HepG2 (cell line): ENCODE measurements at regions not wholly inside any gene's neighbourhood (a gene's known extent, or its start where the extent isn't known, plus 50 kb on each side); places are given as distances from the start of the nearest gene placed in this dataset.

Experiments used
- ATAC-seq: fragments of 200-7000 bp; cut with Tn5 transposase; 3 replicates; pipeline ENCODE4 v1.9.1; 2020; ENCODE audit warnings: mild to moderate bottlenecking, moderate library complexity
- BruUV-seq: library from RNA; stranded (reverse); fragments of 400-500 nt; replicated peaks from 2 replicates; lab custom pipeline; 2021; lab: Mats Ljungman, UMichigan
- CTCF ChIA-PET: fragments of 300-600 bp; formaldehyde crosslinking; extraction: SDS; loops from one replicate; lab custom pipeline; 2021; ENCODE audit warnings: low total read pairs, inconsistent platforms, low intra/inter-chr PET ratio; lab: Yijun Ruan, JAX
- POLR2A ChIA-PET: fragments of 350-600 bp; sonication (Branson Sonifier 250); formaldehyde crosslinking; loops from one replicate; lab custom pipeline; 2020; ENCODE audit warnings: antibody characterized with exemption, inconsistent platforms; lab: Yijun Ruan, JAX
- DNase-seq: peaks from one replicate; pipeline ENCODE4 v3.0.0-alpha.2; 2015; ENCODE audit warnings: low spot score
- FAIRE-seq: peaks from 3 replicates; lab custom pipeline; 2011; peaks lifted over from hg19 to GRCh38; lab: Jason Lieb, UNC
- H2AFZ ChIP-seq: one replicate; pipeline ENCODE4 v1.6.1; 2011; ENCODE audit warnings: low read length, inconsistent platforms
- H3K27ac ChIP-seq: fragments of 300-600 bp; 3 replicates; pipeline ENCODE4 v1.8.0; 2011; ENCODE audit warnings: mixed run types, mild to moderate bottlenecking, mixed read lengths, low read length, inconsistent platforms; ENCODE audit not compliant: insufficient read depth; ENCODE audit errors: extremely low read length
- H3K27me3 ChIP-seq, 2 experiments: fragments of 200-600 bp in 1 of 2; 2 replicates in 1 of 2; 3 replicates in 1 of 2; pipeline versions ENCODE4 v1.6.0 to v1.8.0; 2011; ENCODE audit warnings: low read length in 2 of 2, mild to moderate bottlenecking in 2 of 2, moderate library complexity in 2 of 2, inconsistent platforms in 1 of 2; ENCODE audit not compliant: insufficient read depth in 2 of 2, control insufficient read depth in 1 of 2
- H3K36me3 ChIP-seq, 2 experiments: fragments of 200-600 bp in 1 of 2; replicated peaks in 1 of 2; 2 replicates in 1 of 2; 3 replicates in 1 of 2; pipeline versions ENCODE4 v1.5.1 to v1.8.0; 2011; ENCODE audit warnings: low read length in 2 of 2, inconsistent platforms in 1 of 2; ENCODE audit not compliant: insufficient read depth in 2 of 2, control insufficient read depth in 1 of 2
- H3K4me1 ChIP-seq: 2 replicates; pipeline ENCODE4 v1.5.1; 2012; ENCODE audit warnings: low read length, inconsistent platforms; ENCODE audit not compliant: insufficient read depth
- H3K4me2 ChIP-seq: 2 replicates; pipeline ENCODE4 v1.6.0; 2011; ENCODE audit warnings: low read depth, low read length, inconsistent platforms
- H3K4me3 ChIP-seq, 3 experiments: fragments of 200-600 bp in 1 of 3; sonication (generic), shearing (Covaris generic) in 1 of 3; replicated peaks in 1 of 3; 2 replicates each; pipeline ENCODE4 v1.5.1; 2011 to 2016; ENCODE audit warnings: low read length in 3 of 3, inconsistent platforms in 2 of 3, low read depth in 2 of 3, mild to moderate bottlenecking in 2 of 3, control low read depth in 1 of 3, mixed read lengths in 1 of 3; ENCODE audit not compliant: insufficient read depth in 1 of 3
- H3K79me2 ChIP-seq: one replicate; pipeline ENCODE4 v1.6.1; 2011; ENCODE audit warnings: low read length, inconsistent platforms; ENCODE audit not compliant: insufficient read depth
- H3K9ac ChIP-seq: 2 replicates; pipeline ENCODE4 v1.6.0; 2011; ENCODE audit warnings: mild to moderate bottlenecking, low read depth, low read length, inconsistent platforms; ENCODE audit not compliant: insufficient read depth
- H3K9me3 ChIP-seq: 2 replicates; pipeline ENCODE4 v1.5.1; 2012; ENCODE audit warnings: mild to moderate bottlenecking, low read length
- H4K20me1 ChIP-seq: 2 replicates; pipeline ENCODE4 v1.6.0; 2011; ENCODE audit warnings: inconsistent platforms, mild to moderate bottlenecking, low read length, moderate library complexity; ENCODE audit not compliant: insufficient read depth
- NFIB ChIP-seq: sonication (generic); formaldehyde crosslinking; IDR thresholded peaks from 2 replicates; pipeline ENCODE4 v1.9.0; 2021; ENCODE audit warnings: missing genetic modification reagents, mild to moderate bottlenecking, borderline replicate concordance
- PAWR ChIP-seq: sonication (generic); formaldehyde crosslinking; IDR thresholded peaks from 2 replicates; pipeline ENCODE4 v1.4.0; 2020; ENCODE audit warnings: missing genetic modification reagents, mild to moderate bottlenecking, borderline replicate concordance
- RARA ChIP-seq: IDR thresholded peaks from 2 replicates; pipeline ENCODE4 v1.6.1; 2016; ENCODE audit warnings: missing genetic modification reagents, missing compliant biosample characterization
- TCF7L2 ChIP-seq: IDR thresholded peaks from 2 replicates; pipeline ENCODE4 v1.6.1; 2011; ENCODE audit warnings: mild to moderate bottlenecking, low read depth, low read length, moderate library complexity
- TFAP4 ChIP-seq: sonication (generic); IDR thresholded peaks from 2 replicates; pipeline ENCODE4 v1.6.1; 2016; ENCODE audit warnings: low read depth, borderline replicate concordance
- ZNF33A ChIP-seq: sonication (generic); formaldehyde crosslinking; IDR thresholded peaks from 2 replicates; pipeline ENCODE4 v1.5.1; 2020; ENCODE audit warnings: missing genetic modification reagents, mild to moderate bottlenecking, moderate library complexity, borderline replicate concordance
- ZNF704 ChIP-seq: sonication (generic); formaldehyde crosslinking; IDR thresholded peaks from 2 replicates; pipeline ENCODE4 v1.8.1; 2023; ENCODE audit warnings: mild to moderate bottlenecking, inconsistent platforms, moderate library complexity, missing genetic modification reagents, borderline replicate concordance
- ZNF770 ChIP-seq: sonication (generic); formaldehyde crosslinking; IDR thresholded peaks from 2 replicates; pipeline ENCODE4 v1.5.0; 2020; ENCODE audit warnings: mild to moderate bottlenecking, missing genetic modification reagents
- WGBS: methylation state at CpG from one replicate; pipeline ENCODE4 v1.1.6; 2017; ENCODE audit warnings: low lambda C conversion rate; 5-methylcytosine and 5-hydroxymethylcytosine counted together
- in situ Hi-C: cut with HindIII; loops from 2 replicates; pipeline ENCODE4 v1.10.0; 2017; ENCODE audit warnings: low pct_unique_long_range_greater_than_20kb; ENCODE audit not compliant: extremely low pct_ligation_motif_present
- intact Hi-C: fragments of 100-400 bp; cut with micrococcal nuclease; formaldehyde crosslinking; loops from one replicate; pipeline ENCODE4 v1.10.0; 2022; ENCODE audit not compliant: unreplicated experiment
- TF ChIP-seq, protein P1 (sequence below): sonication (generic); formaldehyde crosslinking; IDR thresholded peaks from 2 replicates; pipeline ENCODE4 v1.4.0; 2020; ENCODE audit warnings: missing genetic modification reagents
- TF ChIP-seq, protein P2 (sequence below): sonication (generic); formaldehyde crosslinking; IDR thresholded peaks from 2 replicates; pipeline ENCODE4 v1.8.0; 2022; ENCODE audit warnings: mild to moderate bottlenecking, missing genetic modification reagents; ENCODE audit not compliant: insufficient replicate concordance

GRCh38 chr3:127363171-127363570 is 75.3 kb upstream of the PRR20G start:
- Histone ChIP-seq H2AFZ (no peak overlapping the region), H3K27me3 (peaks cover 2% of the 10 kb centered on the region in 2 experiments; a peak in 2 of 5 replicates), H3K4me1 (no peaks in the 10 kb centered on the region), H3K79me2 (no peaks in the 10 kb centered on the region), H4K20me1 (no peaks in the 10 kb centered on the region), H3K4me2 (no peak overlapping the region), H3K4me3 (no peak overlapping the region), H3K36me3 (no peaks in the 10 kb centered on the region), H3K9ac (no peak overlapping the region), H3K9me3 (no peaks in the 10 kb centered on the region), H3K27ac (no peak overlapping the region)
- in situ Hi-C loops, result no loop called here
- ATAC-seq (no peak), FAIRE-seq (no peak), DNase-seq (no peak)
- no CpG with 5 or more reads among the region's 13 CpGs for WGBS
- ChIA-PET CTCF (no interaction called here), POLR2A (no interaction called here)
- no TSS peak for BruUV-seq
- intact Hi-C loops, result no loop called here
- TF ChIP-seq, protein P1, sequence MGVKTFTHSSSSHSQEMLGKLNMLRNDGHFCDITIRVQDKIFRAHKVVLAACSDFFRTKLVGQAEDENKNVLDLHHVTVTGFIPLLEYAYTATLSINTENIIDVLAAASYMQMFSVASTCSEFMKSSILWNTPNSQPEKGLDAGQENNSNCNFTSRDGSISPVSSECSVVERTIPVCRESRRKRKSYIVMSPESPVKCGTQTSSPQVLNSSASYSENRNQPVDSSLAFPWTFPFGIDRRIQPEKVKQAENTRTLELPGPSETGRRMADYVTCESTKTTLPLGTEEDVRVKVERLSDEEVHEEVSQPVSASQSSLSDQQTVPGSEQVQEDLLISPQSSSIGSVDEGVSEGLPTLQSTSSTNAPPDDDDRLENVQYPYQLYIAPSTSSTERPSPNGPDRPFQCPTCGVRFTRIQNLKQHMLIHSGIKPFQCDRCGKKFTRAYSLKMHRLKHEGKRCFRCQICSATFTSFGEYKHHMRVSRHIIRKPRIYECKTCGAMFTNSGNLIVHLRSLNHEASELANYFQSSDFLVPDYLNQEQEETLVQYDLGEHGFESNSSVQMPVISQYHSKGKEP (CRISPR knock-in tag), result no peak
- TF ChIP-seq RARA, result no peak
- TF ChIP-seq TCF7L2, result no peak
- TF ChIP-seq ZNF704 (CRISPR knock-in tag), result no peak

GRCh38 chr3:127360647-127361046 is 72.8 kb upstream of the PRR20G start:
- intact Hi-C loops, result no loop called here
- H3K79me2 ChIP-seq, result no peaks in the 10 kb centered on the region
- ChIA-PET CTCF (no interaction called here), POLR2A (no interaction called here)
- no peak overlapping the region for H3K9ac ChIP-seq
- ATAC-seq, result no peak
- no peaks in the 10 kb centered on the region for H3K4me1 ChIP-seq
- H3K9me3 ChIP-seq, result peaks cover 14% of the 10 kb centered on the region
- H3K36me3 ChIP-seq, result no peaks in the 10 kb centered on the region
- no peak for DNase-seq
- in situ Hi-C loops, result no loop called here
- no peak overlapping the region for H3K27ac ChIP-seq
- no TSS peak for BruUV-seq
- no peak overlapping the region for H2AFZ ChIP-seq
- H3K4me3 ChIP-seq, result no peak overlapping the region
- no CpG with 5 or more reads among the region's 7 CpGs for WGBS
- H3K4me2 ChIP-seq, result no peak overlapping the region
- H3K27me3 ChIP-seq, result peaks cover 0 to 2% of the 10 kb centered on the region in 2 experiments; a peak in 2 of 5 replicates
- no peaks in the 10 kb centered on the region for H4K20me1 ChIP-seq
- no peak for FAIRE-seq
- TF ChIP-seq ZNF770, result no peak
- TF ChIP-seq TFAP4, result no peak
- TF ChIP-seq PAWR, result no peak
- no peak for TF ChIP-seq ZNF33A (CRISPR knock-in tag)
- TF ChIP-seq NFIB (CRISPR knock-in tag), result no peak
- TF ChIP-seq, protein P2, sequence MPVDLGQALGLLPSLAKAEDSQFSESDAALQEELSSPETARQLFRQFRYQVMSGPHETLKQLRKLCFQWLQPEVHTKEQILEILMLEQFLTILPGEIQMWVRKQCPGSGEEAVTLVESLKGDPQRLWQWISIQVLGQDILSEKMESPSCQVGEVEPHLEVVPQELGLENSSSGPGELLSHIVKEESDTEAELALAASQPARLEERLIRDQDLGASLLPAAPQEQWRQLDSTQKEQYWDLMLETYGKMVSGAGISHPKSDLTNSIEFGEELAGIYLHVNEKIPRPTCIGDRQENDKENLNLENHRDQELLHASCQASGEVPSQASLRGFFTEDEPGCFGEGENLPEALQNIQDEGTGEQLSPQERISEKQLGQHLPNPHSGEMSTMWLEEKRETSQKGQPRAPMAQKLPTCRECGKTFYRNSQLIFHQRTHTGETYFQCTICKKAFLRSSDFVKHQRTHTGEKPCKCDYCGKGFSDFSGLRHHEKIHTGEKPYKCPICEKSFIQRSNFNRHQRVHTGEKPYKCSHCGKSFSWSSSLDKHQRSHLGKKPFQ (CRISPR knock-in tag), result no peak
